Adrenal gland (tissue), 9 donors: ENCODE measurements at regions not wholly inside any gene's neighbourhood (a gene's known extent, or its start where the extent isn't known, plus 50 kb on each side); places are given as distances from the start of the nearest gene placed in this dataset.

ENCODE experiments used
- DNase-seq, 7 donors: peaks; one replicate each; pipeline ENCODE4 v3.0.0-alpha.2; 2019 to 2020
- H3K27ac ChIP-seq, 5 donors: fragments of 200-600 bp; sonication (generic) in 4 of 5; 1 replicate in 3 of 5; 2 replicates in 2 of 5; pipeline versions ENCODE4 v1.5.1 to v1.8.0; 2016 to 2020; ENCODE audit warnings: mild to moderate bottlenecking in 1 of 5
- H3K27me3 ChIP-seq: fragments of 200-600 bp; 2 replicates; pipeline ENCODE4 v1.8.0; 2021
- H3K36me3 ChIP-seq, 2 donors: fragments of 200-600 bp; replicated peaks in 1 of 2; 1 replicate in 1 of 2; 2 replicates in 1 of 2; pipeline versions ENCODE4 v1.5.1 to v1.8.0; 2018 to 2022
- H3K4me1 ChIP-seq, 2 donors: fragments of 200-600 bp; replicated peaks in 1 of 2; 1 replicate in 1 of 2; 2 replicates in 1 of 2; pipeline versions ENCODE4 v1.5.1 to v1.8.0; 2018 to 2021
- H3K4me3 ChIP-seq, 4 donors: fragments of 200-600 bp; sonication (generic) in 3 of 4; one replicate each; pipeline ENCODE4 v1.5.1; 2016 to 2018
- H3K9me3 ChIP-seq, 3 donors: fragments of 200-600 bp; sonication (generic) in 1 of 3; replicated peaks in 1 of 3; 1 replicate in 2 of 3; 2 replicates in 1 of 3; pipeline versions ENCODE4 v1.5.1 to v1.8.0; 2016 to 2021
- POLR2A ChIP-seq, 2 donors: fragments of 450-650 bp; IDR thresholded peaks; one replicate each; pipeline ENCODE4 v1.6.1; 2017; ENCODE audit warnings: antibody characterized with exemption in 2 of 2, mild to moderate bottlenecking in 2 of 2, moderate library complexity in 1 of 2
- WGBS, 4 donors: extraction: QIAGEN DNeasy Blood & Tissue Kit in 2 of 4; methylation state at CpG; one replicate each; pipeline versions ENCODE4 v1.1.5 to v1.1.7; 2013 to 2017; 5-methylcytosine and 5-hydroxymethylcytosine counted together
- intact Hi-C, 2 donors: fragments of 100-400 bp; cut with DNase I; formaldehyde crosslinking; loops; one replicate each; pipeline versions ENCODE4 v1.14.1 to v1.15.0; 2022 to 2023
- TF ChIP-seq, protein P1 (sequence below), 6 experiments: fragments of 450-650 bp in 4 of 6; fragments of 200-600 bp in 2 of 6; sonication (generic) in 1 of 6; IDR thresholded peaks; 1 replicate in 5 of 6; 2 replicates in 1 of 6; pipeline versions ENCODE4 v1.5.1 to v1.8.0; 2016 to 2021; ENCODE audit warnings: antibody characterized with exemption in 6 of 6, mild to moderate bottlenecking in 2 of 6, moderate library complexity in 1 of 6
- donor health status: healthy with polysubstance abuse.
- donor health status: Bipolar disorder and iron deficiency.
- donor health status: DM: yes; HTN: yes; CAD: no.
- donor health status: DM: no; HTN: no; CAD: no.
- donor health status: DM: no; HTN: no; CAD: no.

DNA sequence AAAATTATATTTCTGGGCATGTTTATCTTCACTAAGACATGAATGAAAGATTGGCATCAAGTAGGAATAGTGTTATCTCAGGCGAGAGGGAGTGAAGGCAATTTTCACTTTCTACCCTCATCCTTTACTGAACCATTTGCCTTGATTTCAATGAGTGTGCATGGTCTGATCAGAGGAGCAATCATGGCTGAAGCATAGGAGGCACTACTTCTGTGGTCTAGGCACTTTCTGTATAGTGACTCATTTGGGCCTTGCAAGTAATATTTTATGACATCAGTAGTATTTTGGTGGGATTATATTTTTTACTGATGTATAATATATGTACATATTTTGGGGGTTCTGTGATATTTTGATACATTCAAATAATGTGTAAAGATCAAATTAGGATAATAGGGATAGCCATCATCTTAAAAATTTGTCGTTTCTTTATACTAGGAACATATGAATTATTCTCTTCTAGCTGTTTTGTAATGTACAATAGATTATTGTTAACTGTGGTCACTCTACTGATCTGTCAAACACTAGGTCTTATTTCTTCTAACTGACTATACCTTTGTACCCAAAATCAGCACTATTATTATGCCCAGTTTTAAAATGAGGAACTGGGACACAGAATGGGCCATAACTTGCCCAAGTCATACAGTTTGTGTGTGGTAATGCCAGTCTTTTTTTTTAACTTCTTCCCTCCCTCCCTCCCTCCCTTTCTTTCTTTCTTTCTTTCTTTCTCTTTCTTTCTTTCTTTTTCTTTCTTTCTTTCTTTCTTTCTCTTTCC, 101.9 kb downstream of the RAB11FIP2 start:
- H3K9me3 ChIP-seq = no peaks in the 10 kb centered on the region
- no peak overlapping the region for H3K27ac ChIP-seq
- 66 to 74% (median 72%) methylated on average over 2 of the region's 2 CpGs for WGBS, 4 donors
- H3K27me3 ChIP-seq = no peaks in the 10 kb centered on the region
- TF ChIP-seq, protein P1, sequence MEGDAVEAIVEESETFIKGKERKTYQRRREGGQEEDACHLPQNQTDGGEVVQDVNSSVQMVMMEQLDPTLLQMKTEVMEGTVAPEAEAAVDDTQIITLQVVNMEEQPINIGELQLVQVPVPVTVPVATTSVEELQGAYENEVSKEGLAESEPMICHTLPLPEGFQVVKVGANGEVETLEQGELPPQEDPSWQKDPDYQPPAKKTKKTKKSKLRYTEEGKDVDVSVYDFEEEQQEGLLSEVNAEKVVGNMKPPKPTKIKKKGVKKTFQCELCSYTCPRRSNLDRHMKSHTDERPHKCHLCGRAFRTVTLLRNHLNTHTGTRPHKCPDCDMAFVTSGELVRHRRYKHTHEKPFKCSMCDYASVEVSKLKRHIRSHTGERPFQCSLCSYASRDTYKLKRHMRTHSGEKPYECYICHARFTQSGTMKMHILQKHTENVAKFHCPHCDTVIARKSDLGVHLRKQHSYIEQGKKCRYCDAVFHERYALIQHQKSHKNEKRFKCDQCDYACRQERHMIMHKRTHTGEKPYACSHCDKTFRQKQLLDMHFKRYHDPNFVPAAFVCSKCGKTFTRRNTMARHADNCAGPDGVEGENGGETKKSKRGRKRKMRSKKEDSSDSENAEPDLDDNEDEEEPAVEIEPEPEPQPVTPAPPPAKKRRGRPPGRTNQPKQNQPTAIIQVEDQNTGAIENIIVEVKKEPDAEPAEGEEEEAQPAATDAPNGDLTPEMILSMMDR (IDR thresholded peaks at IDR 0.05) = no peak
- no peak for TF ChIP-seq POLR2A (IDR thresholded peaks at IDR 0.05)
- H3K36me3 ChIP-seq = no peaks in the 10 kb centered on the region
- no peak for DNase-seq
- no peaks in the 10 kb centered on the region for H3K4me1 ChIP-seq
- intact Hi-C loops = no loop called here
- H3K4me3 ChIP-seq = no peak overlapping the region

DNA sequence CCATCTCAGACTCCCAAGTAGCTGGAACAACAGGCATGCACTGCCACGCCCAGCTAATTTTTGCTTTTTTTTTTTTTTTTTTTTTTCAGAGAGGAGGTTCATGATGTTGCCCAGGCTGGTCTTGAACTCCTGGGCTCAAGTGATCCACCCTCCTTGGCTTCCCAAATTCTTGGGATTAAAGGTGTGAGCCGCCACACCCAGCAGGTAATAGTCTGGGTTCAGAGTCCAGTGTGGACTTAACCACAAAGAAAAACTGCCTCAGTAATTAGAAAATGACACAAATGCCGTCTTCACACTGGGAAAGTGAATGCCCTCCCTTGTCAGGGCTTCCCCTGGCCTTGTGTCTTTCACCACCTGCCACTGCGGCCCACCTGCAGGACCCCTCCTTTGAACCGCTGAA, 101.1 kb downstream of the RAB11FIP2 start:
- H3K4me3 ChIP-seq = no peak overlapping the region
- TF ChIP-seq, protein P1 (IDR thresholded peaks at IDR 0.05) = no peak
- TF ChIP-seq POLR2A (IDR thresholded peaks at IDR 0.05) = no peak
- H3K36me3 ChIP-seq = no peaks in the 10 kb centered on the region
- H3K4me1 ChIP-seq = no peaks in the 10 kb centered on the region
- no peaks in the 10 kb centered on the region for H3K27me3 ChIP-seq
- 80 to 91% (median 84%) methylated on average over 5 of the region's 5 CpGs for WGBS, 4 donors
- DNase-seq = no peak
- H3K27ac ChIP-seq = no peak overlapping the region
- H3K9me3 ChIP-seq = no peaks in the 10 kb centered on the region
- intact Hi-C loops = no loop called here

DNA sequence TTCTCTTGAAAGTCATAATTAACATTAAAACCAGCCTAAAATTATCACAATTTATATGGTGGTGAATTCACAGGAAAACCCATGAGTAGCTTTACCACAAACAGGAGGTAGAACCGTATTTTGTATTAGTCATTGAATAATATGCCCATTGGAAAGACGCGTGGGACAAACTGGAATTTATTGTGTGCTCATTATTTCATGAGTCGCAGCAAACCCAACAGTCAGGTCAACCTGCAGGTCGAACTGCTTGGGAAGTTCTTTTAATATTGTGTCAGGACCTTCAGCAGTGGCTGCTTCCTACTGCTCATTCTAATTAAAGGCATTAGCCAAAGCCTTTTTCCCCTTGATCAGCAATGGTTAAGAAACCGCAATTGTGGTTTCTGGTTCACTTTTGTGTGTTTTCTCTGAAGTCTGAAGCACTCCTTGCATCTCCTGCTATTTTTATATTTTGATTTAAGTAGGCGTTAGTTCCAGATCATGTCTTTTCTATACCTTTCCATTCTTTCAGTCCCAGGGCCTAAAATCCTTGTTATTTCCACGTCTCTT, 100.1 kb downstream of the RAB11FIP2 start:
- no peaks in the 10 kb centered on the region for H3K36me3 ChIP-seq
- H3K9me3 ChIP-seq = no peaks in the 10 kb centered on the region
- intact Hi-C loops = no loop called here
- H3K4me1 ChIP-seq = no peaks in the 10 kb centered on the region
- no peak overlapping the region for H3K4me3 ChIP-seq
- DNase-seq = no peak
- WGBS, 4 donors = 72 to 82% (median 75%) methylated on average over 8 of the region's 8 CpGs
- no peaks in the 10 kb centered on the region for H3K27me3 ChIP-seq
- no peak overlapping the region for H3K27ac ChIP-seq
- TF ChIP-seq, protein P1 (IDR thresholded peaks at IDR 0.05) = no peak
- TF ChIP-seq POLR2A (IDR thresholded peaks at IDR 0.05) = no peak

DNA sequence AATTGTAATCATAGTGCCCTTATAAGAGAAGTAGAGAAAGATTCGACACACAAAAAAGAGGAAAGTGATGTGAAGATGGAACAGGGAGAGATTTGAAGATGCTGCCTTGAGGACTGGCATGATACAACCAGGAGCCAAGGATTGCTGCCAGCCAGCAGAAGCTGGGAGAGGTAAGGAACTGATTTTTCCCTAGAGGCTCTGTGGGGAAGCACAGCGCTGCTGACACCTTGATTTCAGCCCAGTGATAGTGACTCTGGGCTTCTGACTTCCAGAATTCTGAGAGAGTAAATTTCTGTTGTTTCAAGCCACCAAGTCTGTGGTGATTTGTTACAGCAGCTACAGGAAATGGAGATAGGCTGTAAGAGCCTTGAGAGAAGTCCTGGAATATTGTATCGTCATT, 98.2 kb downstream of the RAB11FIP2 start:
- Histone ChIP-seq H3K4me3 (no peak overlapping the region), H3K27me3 (no peaks in the 10 kb centered on the region), H3K4me1 (no peaks in the 10 kb centered on the region), H3K27ac (no peak overlapping the region), H3K36me3 (no peaks in the 10 kb centered on the region), H3K9me3 (no peaks in the 10 kb centered on the region)
- DNase-seq = no peak
- intact Hi-C loops = no loop called here
- TF ChIP-seq, protein P1 (IDR thresholded peaks at IDR 0.05) = no peak
- TF ChIP-seq POLR2A (IDR thresholded peaks at IDR 0.05) = no peak
- 75 to 86% (median 84%) methylated on average over 3 of the region's 3 CpGs for WGBS, 4 donors
